Activated naive CD4-positive, alpha-beta T cell treated with anti-CD3 and anti-CD28 coated beads, Interleukin-2, amount 10 ng/mL, durations not matched to agents 7 days and 5 days (primary cell): ENCODE measurements at regions not wholly inside any gene's neighbourhood (a gene's known extent, or its start where the extent isn't known, plus 50 kb on each side); places are given as distances from the start of the nearest gene placed in this dataset.

Source experiments
- CTCF ChIA-PET: fragments of 350-600 bp; sonication (Branson Sonifier 250); formaldehyde crosslinking; loops from one replicate; lab custom pipeline; 2021; ENCODE audit warnings: antibody characterized with exemption; lab: Charles Lee
- DNase-seq: peaks from one replicate; pipeline ENCODE4 v3.0.0-alpha.2; 2020
- H3K27ac Mint-ChIP-seq: one replicate; pipeline ENCODE4 v1.8.0; 2021; ENCODE audit warnings: mild to moderate bottlenecking, moderate library complexity, mixed read lengths
- H3K27me3 Mint-ChIP-seq: one replicate; pipeline ENCODE4 v1.8.0; 2021; ENCODE audit warnings: mild to moderate bottlenecking, mixed read lengths
- H3K36me3 Mint-ChIP-seq: one replicate; pipeline ENCODE4 v1.8.0; 2021; ENCODE audit warnings: mixed read lengths
- H3K4me1 Mint-ChIP-seq: one replicate; pipeline ENCODE4 v1.8.0; 2021; ENCODE audit warnings: mixed read lengths
- H3K4me3 Mint-ChIP-seq: one replicate; pipeline ENCODE4 v1.8.0; 2021; ENCODE audit warnings: mild to moderate bottlenecking, moderate library complexity, mixed read lengths
- H3K9me3 Mint-ChIP-seq: one replicate; pipeline ENCODE4 v1.8.0; 2021; ENCODE audit warnings: mixed read lengths

DNA sequence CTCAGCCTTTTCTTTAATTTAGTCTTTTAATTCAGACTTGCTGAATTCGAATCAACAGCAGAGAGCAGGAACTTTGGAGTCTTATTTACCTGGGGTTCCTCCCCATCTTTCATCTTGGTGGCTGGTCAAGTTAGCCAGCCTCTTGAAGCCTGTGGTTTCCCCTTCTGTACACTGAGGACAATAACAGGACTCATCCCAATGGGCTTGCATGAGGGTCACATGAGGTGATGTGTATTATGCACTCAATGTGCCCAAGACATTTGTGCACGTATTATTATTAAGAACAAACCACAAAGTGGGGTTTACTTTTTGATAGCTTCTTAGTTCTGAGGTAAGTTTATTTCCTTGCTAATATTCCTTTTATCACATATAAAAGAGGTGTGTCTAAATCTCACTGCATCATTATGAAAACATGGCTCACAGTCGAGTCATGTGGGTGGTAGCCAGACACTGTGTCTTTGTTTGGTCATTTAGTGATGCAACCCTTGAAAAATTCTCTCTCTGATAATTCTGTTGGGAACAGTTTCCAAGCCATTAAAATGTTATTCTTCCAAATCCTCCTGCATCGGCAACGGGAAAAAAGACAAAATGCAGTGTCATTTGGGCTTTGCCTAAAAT, 86.5 kb upstream of the GRB10 start:
- CTCF ChIA-PET = no interaction called here
- H3K27ac Mint-ChIP-seq = no peak overlapping the region
- DNase-seq = no peak
- no peaks in the 10 kb centered on the region for H3K4me1 Mint-ChIP-seq
- H3K36me3 Mint-ChIP-seq = no peaks in the 10 kb centered on the region
- H3K9me3 Mint-ChIP-seq = no peaks in the 10 kb centered on the region
- no peak overlapping the region for H3K4me3 Mint-ChIP-seq
- peaks cover 5% of the 10 kb centered on the region for H3K27me3 Mint-ChIP-seq

DNA sequence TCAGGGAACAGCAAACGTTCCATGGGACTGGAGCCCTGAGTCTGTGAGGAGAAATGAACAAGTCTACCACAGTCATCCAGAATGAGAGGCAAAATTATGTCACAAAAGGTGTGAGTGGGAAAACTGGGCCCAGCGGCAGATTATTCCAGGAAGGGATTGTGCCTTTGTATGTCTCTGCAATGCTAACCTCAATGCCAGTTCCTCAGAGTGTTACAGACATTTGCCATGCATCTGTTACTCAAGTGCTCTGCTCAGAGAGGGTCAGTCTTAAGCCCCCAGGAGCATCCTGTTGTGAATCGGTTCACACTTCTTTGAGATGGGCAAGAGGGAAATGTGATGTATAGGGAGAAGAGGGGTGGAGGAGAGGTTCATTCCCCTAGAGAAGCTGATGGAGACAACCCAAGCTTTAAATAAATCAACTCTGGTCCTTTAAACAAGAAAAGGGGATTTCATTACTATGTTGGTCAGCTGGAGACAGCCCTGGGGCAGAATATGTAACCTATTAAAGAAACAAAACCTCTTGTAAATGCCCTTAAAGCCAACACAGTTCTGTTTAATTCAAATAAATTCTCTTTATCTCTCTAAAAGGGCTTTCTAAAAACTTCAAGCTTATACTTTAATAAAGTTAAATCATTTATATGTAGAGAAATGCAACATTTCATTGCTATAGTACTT, 85.9 kb upstream of the GRB10 start:
- no peak overlapping the region for H3K27ac Mint-ChIP-seq
- CTCF ChIA-PET = no interaction called here
- no peaks in the 10 kb centered on the region for H3K9me3 Mint-ChIP-seq
- no peaks in the 10 kb centered on the region for H3K4me1 Mint-ChIP-seq
- H3K4me3 Mint-ChIP-seq = no peak overlapping the region
- no peak for DNase-seq
- H3K27me3 Mint-ChIP-seq = peaks cover 5% of the 10 kb centered on the region
- H3K36me3 Mint-ChIP-seq = no peaks in the 10 kb centered on the region

DNA sequence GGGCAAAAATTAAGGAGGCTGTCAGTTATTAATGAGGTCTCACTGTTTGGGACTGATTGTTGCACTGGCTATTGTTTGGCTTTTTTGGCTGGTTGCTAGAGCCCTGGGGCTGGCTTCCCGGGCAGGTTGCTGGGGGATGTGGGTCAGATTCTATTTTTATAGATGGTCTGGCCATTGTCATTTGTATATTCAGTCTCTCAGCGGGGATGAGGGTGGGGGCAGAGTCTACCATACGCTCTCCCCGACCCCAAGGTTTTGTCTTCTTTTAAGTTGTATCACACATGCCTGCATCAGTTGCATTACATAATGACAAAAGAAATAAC, 84.3 kb upstream of the GRB10 start:
- Mint-ChIP-seq H3K4me1 (peaks cover 2% of the 10 kb centered on the region), H3K36me3 (no peaks in the 10 kb centered on the region), H3K27ac (no peak overlapping the region), H3K9me3 (no peaks in the 10 kb centered on the region), H3K27me3 (peaks cover 5% of the 10 kb centered on the region), H3K4me3 (no peak overlapping the region)
- DNase-seq = no peak
- CTCF ChIA-PET = no interaction called here

DNA sequence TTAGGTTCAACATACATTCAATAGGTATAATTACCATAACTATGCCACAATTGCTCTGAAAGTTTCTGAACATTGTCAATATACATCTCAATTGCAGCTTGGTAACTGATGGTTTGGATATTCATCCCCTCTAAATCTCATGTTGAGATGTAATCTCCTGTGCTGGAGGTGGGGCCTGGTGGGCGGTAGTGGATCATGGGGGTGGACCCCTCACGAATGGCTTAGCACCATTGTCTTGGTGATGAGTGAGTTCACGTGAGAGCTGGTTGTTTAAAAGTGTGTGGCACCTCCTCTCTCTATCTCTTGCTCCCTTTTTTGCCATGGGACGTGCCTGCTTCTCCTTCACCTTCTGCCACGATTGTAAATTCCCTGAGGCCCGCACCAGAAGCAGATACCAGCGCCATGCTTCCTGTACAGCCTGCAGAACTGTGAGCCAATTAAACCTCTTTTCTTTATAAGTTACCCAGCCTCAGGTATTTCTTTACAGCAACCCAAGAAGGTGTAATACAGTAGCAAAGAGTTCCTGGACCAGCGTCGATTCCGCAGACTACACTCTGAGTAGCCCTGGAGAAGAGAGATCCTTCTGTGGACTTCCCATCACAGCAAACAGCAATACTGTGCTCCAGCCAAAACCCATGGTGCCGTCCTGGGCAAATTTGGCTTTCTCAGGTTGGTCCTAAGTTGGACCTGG, 83.8 kb upstream of the GRB10 start:
- CTCF ChIA-PET = interaction anchor here (0.7 kb wide), 1 partner anchor 33 kb away, joined by 3 read pairs; no protein-coding TSS in a partner anchor
- H3K4me1 Mint-ChIP-seq = peaks cover 2% of the 10 kb centered on the region
- no peaks in the 10 kb centered on the region for H3K36me3 Mint-ChIP-seq
- peaks cover 5% of the 10 kb centered on the region for H3K27me3 Mint-ChIP-seq
- no peak overlapping the region for H3K4me3 Mint-ChIP-seq
- no peaks in the 10 kb centered on the region for H3K9me3 Mint-ChIP-seq
- no peak overlapping the region for H3K27ac Mint-ChIP-seq
- DNase-seq = no peak

DNA sequence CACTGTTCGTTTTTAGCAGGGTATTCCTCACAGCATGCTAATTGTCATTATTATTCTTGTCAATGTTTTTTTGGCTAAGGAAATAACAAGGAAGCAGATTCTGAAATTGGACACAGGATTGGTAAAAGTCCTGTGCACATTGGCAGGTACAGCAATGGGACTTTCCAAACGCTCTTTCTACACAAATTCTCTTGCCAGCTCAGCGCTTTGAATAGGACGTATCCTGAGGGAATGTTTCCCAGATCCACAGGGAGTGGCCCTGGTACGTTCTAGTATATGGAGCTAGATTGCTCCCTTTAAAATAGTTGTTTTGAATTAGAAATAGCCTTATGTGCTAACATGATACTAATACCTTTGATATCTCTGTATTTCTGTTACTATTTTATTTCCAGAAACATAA, 82.8 kb upstream of the GRB10 start:
- Mint-ChIP-seq H3K27ac (no peak overlapping the region), H3K4me3 (no peak overlapping the region), H3K4me1 (peaks cover 2% of the 10 kb centered on the region), H3K36me3 (no peaks in the 10 kb centered on the region), H3K27me3 (peaks cover 5% of the 10 kb centered on the region), H3K9me3 (no peaks in the 10 kb centered on the region)
- CTCF ChIA-PET = interaction anchor here (0.7 kb wide), 1 partner anchor 32 kb away, joined by 3 read pairs; no protein-coding TSS in a partner anchor
- DNase-seq = no peak

DNA sequence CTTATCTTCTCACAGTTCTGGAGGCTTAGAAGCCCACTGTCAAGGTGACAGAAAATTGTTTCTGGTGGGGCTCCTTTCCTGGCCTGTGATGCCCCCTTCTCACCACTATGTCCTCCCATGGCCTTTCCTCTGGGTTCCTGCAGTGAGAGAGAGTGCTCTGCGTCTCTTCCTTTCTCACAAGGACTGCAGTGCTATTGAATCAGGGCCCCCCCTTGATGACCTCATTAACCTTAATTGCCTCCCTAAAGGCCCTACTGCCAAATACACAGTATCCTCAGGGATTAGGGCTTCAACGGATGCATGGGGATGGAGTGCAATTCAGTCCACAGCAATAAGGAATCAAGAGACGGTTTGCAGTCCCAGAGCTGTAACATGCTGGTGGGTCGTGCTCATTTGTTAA, 82.0 kb upstream of the GRB10 start:
- no peak overlapping the region for H3K27ac Mint-ChIP-seq
- H3K4me1 Mint-ChIP-seq = peaks cover 2% of the 10 kb centered on the region
- no peaks in the 10 kb centered on the region for H3K36me3 Mint-ChIP-seq
- no peak for DNase-seq
- peaks cover 5% of the 10 kb centered on the region for H3K27me3 Mint-ChIP-seq
- CTCF ChIA-PET = no interaction called here
- no peak overlapping the region for H3K4me3 Mint-ChIP-seq
- no peaks in the 10 kb centered on the region for H3K9me3 Mint-ChIP-seq

DNA sequence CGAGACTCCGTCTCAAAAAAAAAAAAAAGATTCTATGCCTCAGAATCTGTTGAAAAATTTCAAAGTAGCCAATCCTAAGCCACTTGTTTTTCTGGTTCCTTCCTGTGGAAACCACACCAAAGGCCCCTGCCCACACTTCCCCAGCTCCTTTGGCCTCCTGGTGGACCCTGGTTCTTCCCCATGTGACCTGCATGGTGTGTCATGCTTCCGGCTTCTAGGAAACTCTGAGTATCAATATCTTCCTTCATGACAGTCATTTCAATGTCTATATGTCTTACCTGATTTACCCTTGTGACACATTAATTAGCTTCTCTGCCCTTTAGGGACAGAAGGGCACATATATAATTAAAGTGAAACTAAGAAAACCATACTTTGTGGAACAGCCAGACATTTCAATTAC, 80.4 kb upstream of the GRB10 start:
- no peaks in the 10 kb centered on the region for H3K36me3 Mint-ChIP-seq
- H3K27me3 Mint-ChIP-seq = peaks cover 5% of the 10 kb centered on the region
- no peak for DNase-seq
- CTCF ChIA-PET = interaction anchor here (1.1 kb wide), 1 partner anchor 299 kb away, joined by 3 read pairs; no protein-coding TSS in a partner anchor
- no peaks in the 10 kb centered on the region for H3K9me3 Mint-ChIP-seq
- H3K27ac Mint-ChIP-seq = no peak overlapping the region
- peaks cover 2% of the 10 kb centered on the region for H3K4me1 Mint-ChIP-seq
- H3K4me3 Mint-ChIP-seq = no peak overlapping the region

DNA sequence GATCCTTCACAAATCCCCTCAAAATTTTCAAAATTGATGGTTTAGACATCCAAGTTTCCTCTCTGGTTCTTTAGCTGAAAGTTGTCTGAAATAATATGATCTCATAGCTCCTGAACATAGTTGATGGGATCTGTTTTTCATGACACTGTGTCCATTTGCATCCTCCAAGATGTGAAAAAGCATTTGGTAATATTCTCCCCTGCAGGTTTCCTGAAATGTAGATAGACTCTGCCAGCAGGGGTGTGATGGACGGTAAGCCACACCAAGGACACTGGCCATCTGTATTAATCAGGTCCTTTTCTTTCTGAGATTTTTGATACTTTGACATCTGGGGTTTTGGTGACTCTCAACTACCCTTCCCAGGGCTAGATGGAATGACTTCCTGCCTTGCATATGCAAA, 79.6 kb upstream of the GRB10 start:
- Mint-ChIP-seq H3K36me3 (no peaks in the 10 kb centered on the region), H3K4me1 (peaks cover 2% of the 10 kb centered on the region), H3K4me3 (no peak overlapping the region), H3K9me3 (no peaks in the 10 kb centered on the region), H3K27me3 (peaks cover 4% of the 10 kb centered on the region), H3K27ac (no peak overlapping the region)
- DNase-seq = no peak
- CTCF ChIA-PET = interaction anchor here (1.1 kb wide), 1 partner anchor 300 kb away, joined by 3 read pairs; no protein-coding TSS in a partner anchor

DNA sequence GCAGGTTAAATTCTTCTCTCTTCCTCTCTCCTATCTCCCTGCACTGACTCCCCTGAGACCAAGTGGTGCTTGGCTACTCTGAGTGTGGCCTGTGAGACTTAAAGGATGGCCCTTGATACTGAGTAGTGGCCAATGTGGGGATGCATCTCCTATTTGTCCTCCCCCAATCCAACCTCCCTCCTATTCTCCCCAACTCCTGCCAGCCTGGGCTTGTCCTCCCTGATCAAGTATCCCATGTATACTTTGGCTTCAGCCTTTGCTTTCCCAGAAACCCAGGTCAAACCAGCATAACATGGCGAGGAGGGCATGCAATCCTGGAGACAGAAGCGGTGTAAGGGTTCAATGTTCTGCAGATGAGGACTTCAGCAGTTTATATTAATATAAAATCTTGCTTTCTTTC, 77.9 kb upstream of the GRB10 start:
- CTCF ChIA-PET = no interaction called here
- Mint-ChIP-seq H3K9me3 (no peaks in the 10 kb centered on the region), H3K36me3 (no peaks in the 10 kb centered on the region), H3K27ac (no peak overlapping the region), H3K4me3 (no peak overlapping the region), H3K4me1 (peaks cover 2% of the 10 kb centered on the region), H3K27me3 (peaks cover 4% of the 10 kb centered on the region)
- no peak for DNase-seq

DNA sequence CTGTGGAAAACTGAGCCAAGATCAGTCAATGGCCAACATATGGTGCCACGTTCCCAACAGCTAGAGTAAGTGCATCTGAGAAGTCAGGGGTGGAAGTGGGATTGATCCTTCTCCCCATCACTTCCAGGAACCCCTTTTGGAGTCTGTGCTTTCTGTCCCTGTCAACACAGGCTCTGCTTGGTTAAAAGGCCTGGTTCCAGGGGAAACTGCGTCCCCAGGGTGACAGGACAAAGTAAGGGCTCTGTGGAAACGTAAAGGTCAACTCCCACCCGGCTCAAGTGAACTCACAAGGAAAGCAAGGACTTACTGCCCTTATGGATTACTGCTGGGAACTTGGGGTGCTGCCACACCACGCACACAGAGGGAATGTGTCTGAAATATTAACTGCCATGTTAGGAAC, 77.5 kb upstream of the GRB10 start:
- Mint-ChIP-seq H3K36me3 (no peaks in the 10 kb centered on the region), H3K27me3 (peaks cover 4% of the 10 kb centered on the region), H3K4me1 (peaks cover 2% of the 10 kb centered on the region), H3K27ac (no peak overlapping the region), H3K9me3 (no peaks in the 10 kb centered on the region), H3K4me3 (no peak overlapping the region)
- CTCF ChIA-PET = no interaction called here
- no peak for DNase-seq

DNA sequence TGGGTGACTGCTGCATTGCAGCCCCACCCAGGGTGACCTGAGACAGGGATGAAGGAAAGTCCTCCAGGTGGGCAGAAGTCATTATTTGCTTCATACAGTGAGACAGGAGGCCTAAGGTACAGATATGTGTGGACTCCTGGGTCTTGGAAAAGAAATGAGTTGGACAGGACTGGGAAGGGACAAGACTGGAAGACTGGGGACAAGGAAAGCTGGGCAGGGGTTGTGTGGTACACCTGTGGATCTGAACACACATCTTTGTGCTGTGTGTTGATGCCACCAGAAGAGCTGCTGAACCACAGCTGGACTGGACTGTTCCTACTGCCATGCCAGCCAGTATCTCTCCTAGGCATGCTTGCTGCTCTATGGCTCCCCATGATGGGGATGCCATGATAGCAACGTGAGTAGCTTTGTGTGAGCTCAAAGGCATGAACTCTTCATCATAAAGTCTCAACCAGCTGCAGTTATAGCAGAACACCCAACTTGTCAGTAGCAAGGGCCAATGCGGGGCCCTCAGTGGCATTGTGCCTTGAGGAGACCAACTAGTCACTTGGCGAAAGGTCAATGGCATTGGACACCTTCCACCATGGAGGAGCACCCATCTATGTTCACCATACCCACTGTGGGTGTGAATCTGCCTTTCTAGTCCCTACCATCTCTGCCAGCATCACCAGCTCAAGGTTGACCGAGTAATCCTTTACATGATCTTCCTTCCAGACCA, 76.0 kb upstream of the GRB10 start:
- no peak for DNase-seq
- Mint-ChIP-seq H3K36me3 (no peaks in the 10 kb centered on the region), H3K4me1 (peaks cover 2% of the 10 kb centered on the region), H3K9me3 (no peaks in the 10 kb centered on the region), H3K4me3 (no peak overlapping the region), H3K27ac (no peak overlapping the region), H3K27me3 (peaks cover 4% of the 10 kb centered on the region)
- CTCF ChIA-PET = no interaction called here

DNA sequence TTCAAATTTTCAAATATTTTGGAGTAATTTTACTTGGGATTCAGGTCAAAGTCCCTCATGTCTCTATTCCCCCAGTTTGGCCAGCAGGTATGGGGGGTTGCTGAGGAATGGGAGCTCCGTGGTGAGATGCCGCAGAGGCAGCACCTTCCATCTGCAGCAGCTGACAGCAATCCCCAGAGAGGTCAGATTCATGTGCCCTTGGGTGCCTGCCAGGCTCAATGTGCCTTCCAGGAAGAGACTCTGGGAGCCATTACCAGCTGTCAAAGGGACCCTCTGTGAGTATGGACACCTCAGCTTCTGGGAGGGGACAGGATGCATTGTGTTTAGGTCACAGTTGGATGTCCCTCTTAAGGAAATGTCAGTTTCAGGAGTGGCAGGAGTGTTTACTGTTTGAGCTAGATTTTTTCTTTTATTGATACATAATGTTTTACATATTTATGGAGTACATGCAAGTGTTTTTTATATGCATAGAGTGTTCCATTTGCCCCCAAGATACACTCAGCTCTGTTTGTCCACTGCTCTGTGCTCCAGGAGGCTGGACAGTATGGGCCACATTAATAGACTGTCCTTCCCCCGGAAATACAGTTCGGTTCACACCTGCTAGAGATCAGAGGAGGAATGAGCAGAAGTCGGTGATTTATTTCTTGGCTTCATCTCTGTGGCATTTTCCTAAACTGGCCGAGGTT, 75.3 kb upstream of the GRB10 start:
- H3K27ac Mint-ChIP-seq = no peak overlapping the region
- no peaks in the 10 kb centered on the region for H3K4me1 Mint-ChIP-seq
- CTCF ChIA-PET = no interaction called here
- H3K9me3 Mint-ChIP-seq = no peaks in the 10 kb centered on the region
- H3K36me3 Mint-ChIP-seq = no peaks in the 10 kb centered on the region
- H3K27me3 Mint-ChIP-seq = peaks cover 8% of the 10 kb centered on the region
- DNase-seq = no peak
- no peak overlapping the region for H3K4me3 Mint-ChIP-seq

DNA sequence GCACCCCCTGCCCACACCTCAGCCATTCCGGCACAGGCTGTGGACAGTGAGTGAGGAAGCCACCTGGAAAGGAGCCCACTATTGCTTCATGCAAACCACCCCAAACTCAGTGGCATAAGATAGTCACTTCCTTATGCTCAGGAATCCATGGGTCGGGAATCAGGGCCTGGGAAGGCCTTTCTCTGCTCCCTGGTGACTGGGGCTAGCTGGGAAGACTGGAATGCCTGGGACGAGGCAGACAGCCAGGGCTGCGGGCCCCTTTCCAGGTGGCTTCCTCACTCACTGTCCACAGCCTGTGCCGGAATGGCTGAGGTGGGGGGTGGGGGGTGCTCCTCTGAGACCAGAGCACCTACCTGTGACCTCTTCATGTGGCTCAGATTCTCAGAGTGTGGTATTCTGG, 74.1 kb upstream of the GRB10 start:
- Mint-ChIP-seq H3K9me3 (no peaks in the 10 kb centered on the region), H3K27me3 (peaks cover 8% of the 10 kb centered on the region), H3K36me3 (no peaks in the 10 kb centered on the region), H3K4me1 (no peaks in the 10 kb centered on the region), H3K27ac (no peak overlapping the region), H3K4me3 (no peak overlapping the region)
- CTCF ChIA-PET = no interaction called here
- no peak for DNase-seq

DNA sequence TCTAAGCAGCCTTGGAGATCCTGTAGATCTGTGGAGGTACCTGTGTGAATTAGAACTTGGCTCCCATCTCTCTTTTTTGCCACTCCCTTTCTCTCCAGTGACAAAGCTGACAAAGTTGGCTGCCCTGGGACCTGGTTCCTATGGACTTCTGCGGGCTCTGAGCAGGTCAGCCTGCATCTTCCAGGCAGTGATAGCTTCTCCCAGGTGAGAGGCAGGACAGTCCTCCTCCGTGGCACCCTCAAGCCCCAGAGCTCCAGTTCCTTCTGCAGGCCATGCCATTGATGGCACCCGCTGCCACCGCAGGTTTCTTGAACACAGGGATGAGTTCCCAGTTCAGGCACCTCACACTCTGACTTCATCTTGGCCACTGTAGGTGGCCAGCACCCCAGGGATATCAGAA, 73.5 kb upstream of the GRB10 start:
- no peak overlapping the region for H3K4me3 Mint-ChIP-seq
- DNase-seq = no peak
- H3K27me3 Mint-ChIP-seq = peaks cover 8% of the 10 kb centered on the region
- CTCF ChIA-PET = no interaction called here
- no peaks in the 10 kb centered on the region for H3K36me3 Mint-ChIP-seq
- no peak overlapping the region for H3K27ac Mint-ChIP-seq
- H3K9me3 Mint-ChIP-seq = no peaks in the 10 kb centered on the region
- H3K4me1 Mint-ChIP-seq = no peaks in the 10 kb centered on the region
